Limb (tissue), 2 donors: ENCODE measurements at regions not wholly inside any gene's neighbourhood (a gene's known extent, or its start where the extent isn't known, plus 50 kb on each side); places are given as distances from the start of the nearest gene placed in this dataset.
A peak's percentile ranks its signal among the peaks of the same experiment; 100 is the strongest.
"Not testable (repeated sequence)": the region's sequence is repeated elsewhere in the genome, so short reads cannot be mapped to it uniquely, and the experiment has no call there.

Source experiments
- DNase-seq, 2 donors: peaks; one replicate each; pipeline ENCODE4 v3.0.0-alpha.2; 2016; ENCODE audit errors: extremely low spot score in 2 of 2

GRCh38 chr19:56894626-56895025, 54.1 kb upstream of the PEG3 start:
- peak in 1 of 2 donors; percentile 32 for DNase-seq

DNA sequence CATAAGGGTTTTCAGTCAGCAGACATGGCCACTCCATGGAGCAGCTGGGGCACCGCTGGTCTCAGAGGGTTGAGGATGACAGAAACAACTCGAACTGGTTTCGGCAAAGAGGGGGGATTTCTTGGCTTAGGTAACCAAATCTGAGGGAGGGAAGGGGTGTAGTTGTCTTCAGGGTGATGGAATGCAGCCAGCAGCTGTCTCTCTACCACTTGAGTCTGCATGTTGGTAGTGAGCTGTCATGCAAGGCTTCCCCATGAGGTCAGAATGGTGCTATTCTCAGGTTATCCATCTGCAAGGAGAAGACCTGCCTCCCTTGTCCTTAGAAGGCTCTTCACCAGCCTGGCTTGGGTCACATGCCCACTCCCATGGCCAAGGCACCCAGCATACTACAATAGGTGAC, 55.6 kb upstream of the PEG3 start:
- no peak for DNase-seq

- DNase-seq: no peak
These were observed 59.4 kb upstream of the PEG3 start for GRCh38 chr19:56899943-56900342.

- DNase-seq: peak; percentile 91 to 98
These were observed 60.1 kb upstream of the PEG3 start for GRCh38 chr19:56900573-56901097.

- DNase-seq: peak; percentile 76 to 87
These were observed 65.2 kb upstream of the PEG3 start for GRCh38 chr19:56905631-56906150.

- peak in 1 of 2 donors; percentile 32 for DNase-seq
These were observed 72.0 kb upstream of the PEG3 start for GRCh38 chr19:56912401-56913112.

GRCh38 chr19:56913113-56913455, 72.6 kb upstream of the PEG3 start:
- not testable (repeated sequence) for DNase-seq

DNA sequence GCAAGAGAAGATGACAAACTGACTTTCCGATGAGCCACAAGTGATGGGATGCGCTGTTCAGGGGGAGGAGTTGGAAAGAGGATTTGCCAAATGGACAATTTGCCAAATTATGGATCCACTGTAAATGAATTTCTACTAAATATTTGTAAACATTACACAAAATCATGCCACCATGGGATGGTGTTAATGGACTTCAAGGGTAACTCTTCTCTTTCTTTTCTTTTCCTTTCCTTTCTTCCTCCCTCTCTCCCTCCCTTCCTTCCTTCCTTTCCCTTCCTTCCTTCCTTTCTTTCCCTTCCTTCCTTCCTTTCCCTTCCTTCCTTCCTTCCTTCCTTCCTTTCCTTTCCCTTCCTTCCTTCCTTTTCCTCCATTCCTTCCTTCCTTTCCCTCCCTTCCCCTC, 76.0 kb upstream of the PEG3 start:
- DNase-seq: no peak

DNA sequence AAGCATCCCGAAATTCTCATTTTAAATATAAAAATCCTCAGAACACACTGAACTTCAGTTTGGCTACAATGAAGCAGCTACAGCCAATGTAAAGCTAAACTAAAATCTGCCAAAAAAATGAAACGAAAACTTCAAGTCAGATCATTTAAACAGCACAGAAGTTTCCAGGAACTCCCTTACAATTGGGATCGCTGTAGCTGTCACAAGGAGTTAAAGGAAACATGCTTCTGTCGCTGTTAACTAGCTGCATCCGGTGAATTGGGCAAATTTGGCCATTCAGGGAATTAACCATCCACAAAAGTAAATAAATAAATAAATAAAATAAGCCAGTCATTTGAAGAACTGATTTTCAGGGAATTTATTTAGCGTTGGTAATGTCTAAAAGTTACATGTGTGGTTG, 77.0 kb upstream of the PEG3 start:
- peak in 1 of 2 donors; percentile 34 for DNase-seq

DNA sequence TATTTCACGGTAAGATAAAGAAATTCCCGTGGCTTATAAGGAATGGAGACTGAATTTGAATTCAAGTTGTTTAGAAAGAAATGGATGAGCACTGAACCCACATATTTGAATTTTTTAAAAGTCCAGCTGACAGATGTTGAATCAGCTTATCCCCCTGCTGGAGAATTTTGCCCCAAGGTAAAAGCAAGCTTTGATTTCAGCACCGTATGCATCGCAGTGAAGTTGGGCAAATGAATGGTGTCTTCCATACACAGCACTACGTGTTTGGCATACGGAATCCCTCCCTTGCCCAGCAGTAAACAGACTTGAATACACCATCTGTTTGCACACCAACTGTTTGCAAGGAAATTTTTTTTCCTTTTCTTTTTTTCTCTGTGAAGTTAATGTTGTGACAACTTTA, 77.5 kb upstream of the PEG3 start:
- no peak for DNase-seq

DNA sequence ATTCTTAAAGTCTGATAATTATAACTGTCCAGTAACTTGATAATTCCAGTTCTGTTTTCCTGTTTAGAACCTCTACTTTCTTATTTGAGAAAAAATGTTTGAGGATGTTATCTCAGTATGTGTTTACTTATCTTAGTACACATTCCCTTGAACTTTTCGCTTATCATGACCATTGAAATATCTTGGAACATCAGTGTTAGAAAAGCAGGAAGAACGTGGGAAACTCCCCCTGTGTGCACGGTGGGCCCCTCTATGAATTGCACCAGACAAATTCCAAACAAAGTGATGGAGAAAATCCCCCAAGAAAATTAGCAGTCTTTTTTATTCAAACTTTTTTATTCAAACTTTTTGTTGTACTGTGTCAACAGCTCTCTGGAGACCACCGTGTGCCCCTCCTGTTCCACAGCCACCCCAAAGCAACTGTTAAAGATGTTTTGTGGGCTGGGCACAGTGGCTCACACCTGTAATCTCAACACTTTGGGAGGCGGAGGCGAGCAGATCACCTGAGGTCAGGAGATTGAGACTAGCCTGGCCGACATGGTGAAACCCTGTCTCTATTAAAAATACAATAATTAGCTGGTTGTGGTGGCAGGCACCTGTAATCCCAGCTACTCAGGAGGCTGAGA, 78.3 kb upstream of the PEG3 start:
- no peak for DNase-seq

DNA sequence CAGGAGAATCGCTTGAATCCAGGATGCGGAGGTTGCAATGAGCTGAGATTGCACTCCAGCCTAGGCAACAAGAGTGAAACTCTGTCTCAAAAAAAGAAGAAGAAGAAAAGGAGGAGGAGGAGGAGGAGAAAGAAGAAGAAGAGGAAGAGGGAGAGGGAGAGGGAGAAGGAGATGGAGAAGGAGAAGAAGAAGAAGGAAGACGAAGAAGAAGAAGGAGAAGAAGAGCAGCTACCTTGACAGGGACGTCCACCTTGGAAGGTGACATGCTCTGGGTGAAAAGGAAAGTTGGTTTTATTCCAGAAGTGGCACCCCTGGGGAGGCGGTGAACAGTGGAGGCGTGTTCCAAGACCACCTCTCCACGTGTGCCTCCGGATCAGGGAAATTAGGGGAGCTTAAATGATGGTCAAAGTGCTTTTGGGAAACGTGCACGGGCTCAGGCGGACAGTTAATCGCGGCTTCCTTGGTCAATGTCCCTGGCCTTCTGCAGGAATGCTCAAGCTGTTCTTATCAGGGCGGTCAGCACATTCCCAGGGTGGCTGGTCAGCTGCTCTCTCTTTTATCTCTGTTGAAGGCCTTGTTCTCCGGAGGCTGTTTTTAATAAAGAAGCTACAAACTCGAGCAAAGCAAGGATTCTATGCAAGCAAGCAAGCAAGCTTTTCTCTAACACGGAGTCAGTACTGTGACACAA, 78.9 kb upstream of the PEG3 start:
- DNase-seq: no peak

GRCh38 chr19:56926094-56926493, 85.6 kb upstream of the PEG3 start:
- not testable (repeated sequence) for DNase-seq

GRCh38 chr19:56927294-56927693, 86.8 kb upstream of the PEG3 start:
- DNase-seq: no peak

DNA sequence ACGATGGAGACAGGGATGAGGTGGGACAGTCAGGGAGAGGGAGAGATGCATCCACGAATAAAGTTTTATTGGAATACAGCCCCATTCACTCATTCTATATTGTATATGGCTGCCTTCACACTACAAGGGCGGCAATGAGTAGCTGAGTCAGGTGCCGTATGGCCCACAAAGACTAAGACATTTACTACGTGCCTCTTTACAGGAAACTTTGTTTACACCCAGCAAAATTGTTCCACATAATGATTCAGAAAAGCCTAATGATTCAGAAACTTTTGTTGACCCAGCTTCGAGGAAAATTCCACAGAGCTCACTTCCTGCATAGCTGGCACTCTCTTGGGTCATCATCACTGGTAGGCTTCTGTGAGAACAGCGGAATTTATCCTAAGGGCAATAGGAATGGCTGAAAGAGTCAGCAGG, 87.3 kb upstream of the PEG3 start:
- no peak for DNase-seq

DNA sequence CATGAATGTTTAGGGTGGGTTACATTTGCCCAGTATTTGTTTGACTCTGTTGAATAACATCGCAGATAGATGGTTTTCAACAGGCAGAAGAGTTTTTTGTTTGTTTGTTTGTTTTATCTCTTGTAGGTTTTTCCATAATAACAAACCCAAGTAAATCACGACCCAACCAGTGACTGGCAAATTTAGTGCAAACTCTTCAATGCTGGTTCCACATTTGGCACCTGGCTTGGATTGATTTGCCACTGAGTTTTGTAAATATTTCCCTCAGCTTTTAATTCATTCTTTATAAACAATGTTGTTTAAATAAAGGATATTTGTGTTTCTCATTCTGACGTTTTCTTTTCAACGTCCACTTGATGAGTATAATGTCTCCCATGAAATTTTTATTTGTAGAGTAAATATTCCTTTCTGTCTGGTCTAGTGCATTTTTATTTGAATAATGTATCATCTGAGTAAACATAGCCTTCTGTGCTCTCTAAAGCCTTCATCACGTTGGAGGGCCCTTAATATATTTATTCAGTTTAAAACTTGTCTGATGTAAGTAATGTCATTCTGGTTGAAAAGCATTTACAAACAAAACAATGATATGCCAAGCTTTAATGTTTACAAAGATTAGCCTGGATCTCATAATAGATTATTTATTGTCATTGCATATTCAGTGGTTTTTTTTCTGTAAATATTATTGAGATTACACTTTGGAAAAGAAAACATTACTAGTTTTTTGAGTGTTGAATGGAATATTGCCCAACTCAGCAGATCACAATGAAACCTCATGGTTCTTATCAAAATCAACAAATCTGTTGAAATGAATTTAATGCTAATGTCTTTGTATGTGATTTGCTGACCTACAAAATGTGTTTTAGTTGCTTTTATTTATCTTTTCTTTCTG, 90.4 kb upstream of the PEG3 start:
- no peak for DNase-seq

DNA sequence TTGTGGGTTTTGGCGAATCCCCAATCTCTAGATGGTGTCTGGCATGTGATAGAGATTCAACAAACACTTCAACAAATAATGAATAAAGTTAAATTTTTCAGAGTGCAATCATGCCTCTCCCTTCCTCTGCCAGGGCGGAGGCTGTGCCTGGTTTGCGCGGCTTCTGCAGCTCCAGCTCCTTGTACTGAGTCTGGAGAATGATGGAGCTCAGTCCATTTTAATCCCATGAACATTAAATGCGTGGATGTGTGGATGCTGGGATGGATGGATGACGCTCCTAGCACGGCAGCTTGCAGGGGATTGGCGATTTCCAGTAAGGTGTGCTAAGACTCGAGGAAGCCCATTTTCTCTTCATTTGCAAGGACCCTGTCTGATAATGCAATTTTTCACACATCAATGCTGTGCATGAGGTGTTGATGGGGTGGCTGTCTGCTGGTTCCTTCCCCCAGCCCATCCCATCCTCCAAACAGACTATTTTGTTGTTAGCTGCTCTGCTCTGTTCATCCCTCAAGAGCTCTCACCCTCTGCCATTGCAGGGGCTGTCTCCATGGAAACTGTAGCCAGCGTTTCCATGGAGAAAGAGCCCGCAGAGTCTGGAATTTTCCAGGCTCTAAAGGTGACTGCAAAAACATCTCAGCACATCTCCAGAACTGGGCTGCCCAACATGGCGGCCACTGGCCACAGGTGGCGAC, 92.6 kb upstream of the PEG3 start:
- peak in 1 of 2 donors; percentile 46 for DNase-seq

DNA sequence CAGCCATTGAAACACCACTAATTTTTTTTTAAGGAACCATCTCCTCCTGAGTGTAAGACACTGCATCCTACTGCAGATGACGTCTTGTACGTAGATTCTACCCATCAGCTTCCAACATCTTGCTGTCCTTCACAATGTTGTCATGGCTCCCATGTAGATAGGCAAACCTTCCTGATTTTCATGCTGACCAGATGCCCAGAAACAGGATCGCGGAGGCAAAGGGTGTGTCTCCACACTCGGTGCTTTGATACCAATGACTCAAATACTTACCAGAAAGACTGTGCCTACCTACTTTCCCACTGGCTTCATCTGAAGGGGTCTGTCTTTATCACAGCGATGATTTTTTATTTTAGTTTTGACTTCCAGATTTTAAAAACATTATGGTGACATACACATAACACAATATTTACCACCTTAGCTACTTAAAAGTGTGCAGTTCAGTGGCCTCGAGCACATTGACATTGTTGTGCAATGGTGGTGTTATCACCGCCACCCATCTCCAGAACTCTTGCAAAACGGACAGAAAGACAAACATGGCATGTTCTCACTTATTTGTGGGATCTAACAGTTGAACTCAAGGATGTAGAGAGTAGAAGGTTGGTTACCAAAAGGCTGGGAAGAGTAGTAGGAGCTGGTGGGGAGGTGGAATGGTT, 94.0 kb upstream of the PEG3 start:
- no peak for DNase-seq

GRCh38 chr19:56939951-56940350, 99.4 kb upstream of the PEG3 start:
- DNase-seq: no peak

- DNase-seq: peak; percentile 41 to 87
These were observed 102.2 kb upstream of the PEG3 start for GRCh38 chr19:56942756-56943155.
